AG09309 (cell line): ENCODE measurements at regions not wholly inside any gene's neighbourhood (a gene's known extent, or its start where the extent isn't known, plus 50 kb on each side); places are given as distances from the start of the nearest gene placed in this dataset.
A peak's percentile ranks its signal among the peaks of the same experiment; 100 is the strongest.

Source experiments
- DNase-seq: peaks from one replicate; pipeline ENCODE4 v3.0.0-alpha.2; 2010; ENCODE audit warnings: low read depth
- H3K4me3 ChIP-seq: 2 replicates; pipeline ENCODE4 v1.5.1; 2011; ENCODE audit warnings: mild to moderate bottlenecking, low read depth, low read length, moderate library complexity; ENCODE audit not compliant: control insufficient read depth
- CTCF ChIP-seq: IDR thresholded peaks from 2 replicates; pipeline ENCODE4 v1.5.1; 2011; ENCODE audit warnings: mild to moderate bottlenecking, low read depth, low read length, inconsistent platforms; ENCODE audit not compliant: insufficient read depth, control insufficient read depth; ENCODE audit errors: missing control alignments

GRCh38 chr2:100692381-100692780 lies 127.6 kb upstream of the NPAS2 start:
- no peak for DNase-seq
- H3K4me3 ChIP-seq: no peak overlapping the region
- TF ChIP-seq CTCF: no peak

GRCh38 chr2:100692906-100693305 lies 127.0 kb upstream of the NPAS2 start:
- no peak overlapping the region for H3K4me3 ChIP-seq
- no peak for TF ChIP-seq CTCF
- DNase-seq: no peak

- TF ChIP-seq CTCF: no peak
- no peak overlapping the region for H3K4me3 ChIP-seq
- no peak for DNase-seq
Observed at GRCh38 chr2:100699131-100699530, 120.8 kb upstream of the NPAS2 start.

GRCh38 chr2:100702438-100703109 lies 117.4 kb upstream of the NPAS2 start:
- no peak for DNase-seq
- no peak for TF ChIP-seq CTCF
- H3K4me3 ChIP-seq: no peak overlapping the region

GRCh38 chr2:100703213-100703612 lies 116.7 kb upstream of the NPAS2 start:
- no peak overlapping the region for H3K4me3 ChIP-seq
- peak; percentile 94 for DNase-seq
- TF ChIP-seq CTCF: no peak

- no peak overlapping the region for H3K4me3 ChIP-seq
Observed at GRCh38 chr2:100703739-100704138, 116.2 kb upstream of the NPAS2 start.

More at GRCh38 chr2:100703739-100704138, 116.2 kb upstream of the NPAS2 start:
- no peak for DNase-seq
- TF ChIP-seq CTCF: no peak
